Testis (tissue), 2 donors: ENCODE measurements at regions not wholly inside any gene's neighbourhood (a gene's known extent, or its start where the extent isn't known, plus 50 kb on each side); places are given as distances from the start of the nearest gene placed in this dataset.

Experiments
- DNase-seq: peaks from one replicate; pipeline ENCODE4 v3.0.0-alpha.2; 2019
- H3K27ac ChIP-seq, 2 donors: fragments of 200-600 bp; sonication (generic); one replicate each; pipeline ENCODE4 v1.5.1; 2019
- H3K27me3 ChIP-seq: fragments of 200-600 bp; sonication (generic); one replicate; pipeline ENCODE4 v1.5.1; 2019
- H3K36me3 ChIP-seq: fragments of 200-600 bp; sonication (generic); one replicate; pipeline ENCODE4 v1.5.1; 2017; ENCODE audit warnings: low read depth; ENCODE audit errors: missing control alignments
- H3K4me1 ChIP-seq: fragments of 200-600 bp; sonication (generic); one replicate; pipeline ENCODE4 v1.5.1; 2019
- H3K4me3 ChIP-seq, 2 donors: fragments of 200-600 bp; sonication (generic); one replicate each; pipeline ENCODE4 v1.5.1; 2017 to 2019
- H3K9me3 ChIP-seq: fragments of 200-600 bp; sonication (generic); one replicate; pipeline ENCODE4 v1.5.1; 2017
- POLR2A ChIP-seq: fragments of 450-650 bp; IDR thresholded peaks from one replicate; pipeline ENCODE4 v1.6.1; 2017; ENCODE audit warnings: antibody characterized with exemption, mild to moderate bottlenecking, moderate library complexity
- WGBS, 2 donors: methylation state at CpG; one replicate each; pipeline ENCODE4 v1.1.5; 2018; 5-methylcytosine and 5-hydroxymethylcytosine counted together
- intact Hi-C: fragments of 100-400 bp; cut with DNase I; formaldehyde crosslinking; loops from one replicate; pipeline ENCODE4 v1.15.1; 2023; ENCODE audit warnings: low total_unique reads
- TF ChIP-seq, protein P1 (sequence below), 3 experiments: fragments of 450-650 bp in 2 of 3; fragments of 200-600 bp in 1 of 3; sonication (generic) in 1 of 3; IDR thresholded peaks; one replicate each; pipeline ENCODE4 v1.5.1; 2016 to 2019; ENCODE audit warnings: antibody characterized with exemption in 3 of 3, mild to moderate bottlenecking in 2 of 3, moderate library complexity in 1 of 3

DNA sequence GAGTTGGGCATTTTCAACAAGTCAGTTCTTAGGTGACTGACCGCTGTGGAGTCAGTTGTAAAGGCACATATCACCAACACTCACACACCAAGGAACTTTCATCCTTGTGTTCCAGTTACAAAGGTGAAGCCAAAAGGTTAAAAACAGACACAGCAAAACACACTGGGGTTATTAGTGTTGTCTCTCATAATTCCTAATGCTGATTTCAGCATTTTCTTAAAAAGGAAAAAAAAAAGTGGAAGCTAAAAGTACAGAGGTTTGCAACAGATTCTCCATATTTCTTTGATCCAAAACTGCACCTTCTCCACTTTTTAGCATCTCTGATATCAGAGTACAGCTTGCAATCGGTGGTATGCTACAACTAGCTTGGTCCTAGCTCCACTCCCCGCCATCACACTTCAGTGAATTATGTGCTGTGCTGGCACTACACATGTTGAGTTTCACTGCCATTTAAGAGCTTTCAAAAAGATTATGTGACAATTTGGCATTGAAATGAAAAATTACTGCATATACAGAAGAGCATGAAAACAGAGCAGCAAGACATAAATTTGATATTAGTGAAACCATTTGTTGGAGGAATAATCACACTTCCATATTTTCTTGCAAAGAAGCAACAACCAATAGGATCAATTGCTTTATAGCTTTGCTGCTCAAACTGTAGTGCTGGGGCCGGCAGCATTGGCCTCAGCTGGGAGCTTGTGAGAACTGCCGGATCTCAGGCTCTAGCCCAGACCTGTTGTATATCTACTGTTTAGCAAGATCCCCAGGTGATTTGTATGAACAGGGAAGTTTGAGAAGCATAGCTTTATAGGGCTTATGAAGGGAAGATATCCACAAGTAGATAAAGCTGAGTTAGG lies 62.3 kb upstream of the DAPL1 start:
- intact Hi-C loops, result no loop called here
- Histone ChIP-seq H3K27ac (no peak overlapping the region), H3K27me3 (no peaks in the 10 kb centered on the region), H3K4me1 (no peaks in the 10 kb centered on the region), H3K9me3 (no peaks in the 10 kb centered on the region), H3K4me3 (no peak overlapping the region), H3K36me3 (no peaks in the 10 kb centered on the region)
- DNase-seq, result no peak
- 88 to 90% methylated on average over 5 of the region's 5 CpGs for WGBS, 2 donors
- TF ChIP-seq POLR2A, result no peak
- TF ChIP-seq, protein P1, sequence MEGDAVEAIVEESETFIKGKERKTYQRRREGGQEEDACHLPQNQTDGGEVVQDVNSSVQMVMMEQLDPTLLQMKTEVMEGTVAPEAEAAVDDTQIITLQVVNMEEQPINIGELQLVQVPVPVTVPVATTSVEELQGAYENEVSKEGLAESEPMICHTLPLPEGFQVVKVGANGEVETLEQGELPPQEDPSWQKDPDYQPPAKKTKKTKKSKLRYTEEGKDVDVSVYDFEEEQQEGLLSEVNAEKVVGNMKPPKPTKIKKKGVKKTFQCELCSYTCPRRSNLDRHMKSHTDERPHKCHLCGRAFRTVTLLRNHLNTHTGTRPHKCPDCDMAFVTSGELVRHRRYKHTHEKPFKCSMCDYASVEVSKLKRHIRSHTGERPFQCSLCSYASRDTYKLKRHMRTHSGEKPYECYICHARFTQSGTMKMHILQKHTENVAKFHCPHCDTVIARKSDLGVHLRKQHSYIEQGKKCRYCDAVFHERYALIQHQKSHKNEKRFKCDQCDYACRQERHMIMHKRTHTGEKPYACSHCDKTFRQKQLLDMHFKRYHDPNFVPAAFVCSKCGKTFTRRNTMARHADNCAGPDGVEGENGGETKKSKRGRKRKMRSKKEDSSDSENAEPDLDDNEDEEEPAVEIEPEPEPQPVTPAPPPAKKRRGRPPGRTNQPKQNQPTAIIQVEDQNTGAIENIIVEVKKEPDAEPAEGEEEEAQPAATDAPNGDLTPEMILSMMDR (IDR thresholded peaks at IDR 0.05), result no peak

- DNase-seq, result no peak
- 82 to 84% methylated on average over 7 of the region's 7 CpGs for WGBS, 2 donors
- no peak overlapping the region for H3K27ac ChIP-seq
Measured at GRCh38 chr2:158733430-158733755, 61.7 kb upstream of the DAPL1 start.

DNA sequence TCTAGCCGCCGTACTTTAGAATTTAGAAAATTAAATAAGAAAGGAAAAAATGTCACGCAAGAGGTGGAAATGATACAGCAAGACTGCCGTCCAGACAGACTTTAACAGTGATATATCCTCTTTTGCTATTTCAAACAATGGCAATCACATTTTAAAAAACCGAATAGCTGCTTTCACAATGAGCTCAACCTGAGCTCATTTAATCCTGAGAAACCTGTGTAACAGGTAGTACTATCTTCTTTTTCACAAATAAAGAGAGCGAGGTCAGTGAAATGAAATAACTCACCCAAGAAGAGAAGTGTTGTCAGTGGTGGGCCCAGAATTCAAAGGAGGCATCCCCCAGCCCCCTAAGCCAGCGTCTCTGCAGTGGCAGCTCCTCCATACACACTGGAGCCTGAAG lies 60.7 kb upstream of the DAPL1 start:
- WGBS, 2 donors, result 88 to 90% methylated on average over 7 of the region's 7 CpGs
- no peaks in the 10 kb centered on the region for H3K9me3 ChIP-seq
- H3K4me3 ChIP-seq, result no peak overlapping the region
- no peak for DNase-seq
- H3K27ac ChIP-seq, result no peak overlapping the region
- intact Hi-C loops, result no loop called here
- TF ChIP-seq, protein P1 (IDR thresholded peaks at IDR 0.05), result no peak
- no peak for TF ChIP-seq POLR2A
- H3K36me3 ChIP-seq, result no peaks in the 10 kb centered on the region
- H3K4me1 ChIP-seq, result no peaks in the 10 kb centered on the region
- no peaks in the 10 kb centered on the region for H3K27me3 ChIP-seq

More at GRCh38 chr2:158733430-158733755, 61.7 kb upstream of the DAPL1 start:
- Histone ChIP-seq H3K4me1 (no peaks in the 10 kb centered on the region), H3K36me3 (no peaks in the 10 kb centered on the region), H3K4me3 (no peak overlapping the region), H3K9me3 (no peaks in the 10 kb centered on the region), H3K27me3 (no peaks in the 10 kb centered on the region)
- TF ChIP-seq, protein P1 (IDR thresholded peaks at IDR 0.05), result no peak
- TF ChIP-seq POLR2A, result no peak
- intact Hi-C loops, result no loop called here

- WGBS, 2 donors, result 93 to 95% methylated on average over 5 of the region's 5 CpGs
- H3K27ac ChIP-seq, result no peak overlapping the region
- no peak for TF ChIP-seq POLR2A
- TF ChIP-seq, protein P1 (IDR thresholded peaks at IDR 0.05), result no peak
- no peaks in the 10 kb centered on the region for H3K9me3 ChIP-seq
- no peaks in the 10 kb centered on the region for H3K4me1 ChIP-seq
- no peaks in the 10 kb centered on the region for H3K27me3 ChIP-seq
- no peaks in the 10 kb centered on the region for H3K36me3 ChIP-seq
- DNase-seq, result no peak
- intact Hi-C loops, result no loop called here
- no peak overlapping the region for H3K4me3 ChIP-seq
Measured at GRCh38 chr2:158735822-158736580, 59.1 kb upstream of the DAPL1 start.
